GM12878 (cell line): ENCODE measurements at regions not wholly inside any gene's neighbourhood (a gene's known extent, or its start where the extent isn't known, plus 50 kb on each side); places are given as distances from the start of the nearest gene placed in this dataset.

ENCODE experiments used
- ATAC-seq: fragments of 200-7000 bp; cut with Tn5 transposase; 3 replicates; pipeline ENCODE4 v1.9.1; 2020; ENCODE audit warnings: mild to moderate bottlenecking, moderate library complexity
- BruUV-seq: library from RNA; stranded (reverse); fragments of 400-500 nt; replicated peaks from 2 replicates; lab custom pipeline; 2021; lab: Mats Ljungman, UMichigan
- CTCF ChIA-PET: fragments of 300-600 bp; sonication (Branson Sonifier 250); formaldehyde crosslinking; extraction: SDS; loops from one replicate; lab custom pipeline; 2021; ENCODE audit warnings: inconsistent platforms; lab: Yijun Ruan, JAX
- POLR2A ChIA-PET: fragments of 350-600 bp; formaldehyde crosslinking; extraction: SDS; loops from one replicate; lab custom pipeline; 2021; ENCODE audit warnings: inconsistent platforms; lab: Charles Lee
- RAD21 ChIA-PET: fragments of 300-600 bp; sonication (Branson Sonifier 250); formaldehyde crosslinking; loops from one replicate; lab custom pipeline; 2023; ENCODE audit warnings: antibody characterized with exemption; ENCODE audit not compliant: unreplicated experiment; lab: Charles Lee
- SMC1A ChIA-PET: fragments of 300-600 bp; sonication (Branson Sonifier 250); formaldehyde crosslinking; loops from one replicate; lab custom pipeline; 2023; ENCODE audit not compliant: unreplicated experiment, uncharacterized antibody; lab: Charles Lee
- DNase-seq: peaks from one replicate; pipeline ENCODE4 v3.0.0-alpha.2; 2011; ENCODE audit warnings: low read depth, low spot score
- FAIRE-seq: peaks from 3 replicates; lab custom pipeline; 2011; peaks lifted over from hg19 to GRCh38; lab: Jason Lieb, UNC
- H2AFZ ChIP-seq: 2 replicates; pipeline ENCODE4 v1.6.0; 2011; ENCODE audit warnings: low read depth, low read length, control low read depth; ENCODE audit not compliant: control insufficient read depth
- H3K27ac ChIP-seq: 2 replicates; pipeline ENCODE4 v1.5.1; 2011; ENCODE audit warnings: control low read depth; ENCODE audit not compliant: control insufficient read depth, insufficient read depth
- H3K27me3 ChIP-seq, 2 experiments: replicated peaks in 1 of 2; 2 replicates each; pipeline versions ENCODE4 v1.6.0 to v1.6.1; 2011; ENCODE audit warnings: low read length in 1 of 2; ENCODE audit not compliant: control insufficient read depth in 2 of 2, insufficient read depth in 2 of 2
- H3K36me3 ChIP-seq, 2 experiments: 2 replicates each; pipeline ENCODE4 v1.5.1; 2011; ENCODE audit warnings: low read length in 1 of 2; ENCODE audit not compliant: control insufficient read depth in 2 of 2, insufficient read depth in 2 of 2
- H3K4me1 ChIP-seq: 2 replicates; pipeline ENCODE4 v1.6.1; 2011; ENCODE audit warnings: mild to moderate bottlenecking, low read length, moderate library complexity, mixed read lengths; ENCODE audit not compliant: control insufficient read depth, insufficient read depth
- H3K4me2 ChIP-seq: 2 replicates; pipeline ENCODE4 v1.6.0; 2011; ENCODE audit warnings: control low read depth; ENCODE audit not compliant: control insufficient read depth, insufficient read depth
- H3K4me3 ChIP-seq: fragments of 200-600 bp; sonication (generic); 2 replicates; pipeline ENCODE4 v1.5.1; 2016
- H3K79me2 ChIP-seq: 2 replicates; pipeline ENCODE4 v1.6.0; 2011; ENCODE audit warnings: low read length; ENCODE audit not compliant: control insufficient read depth, insufficient read depth
- H3K9ac ChIP-seq: 2 replicates; pipeline ENCODE4 v1.8.0; 2011; ENCODE audit warnings: low read length, control low read depth, mixed read lengths; ENCODE audit not compliant: control insufficient read depth, insufficient read depth
- H3K9me3 ChIP-seq: replicated peaks from 3 replicates; pipeline ENCODE4 v1.5.1; 2011; ENCODE audit warnings: mild to moderate bottlenecking, low read length; ENCODE audit not compliant: control insufficient read depth, insufficient read depth
- H4K20me1 ChIP-seq: 2 replicates; pipeline ENCODE4 v1.6.0; 2011; ENCODE audit not compliant: control insufficient read depth, insufficient read depth
- BHLHE40 ChIP-seq, 2 experiments: fragments of 450-650 bp in 1 of 2; IDR thresholded peaks; 2 replicates each; pipeline ENCODE4 v1.6.1; 2011 to 2017; ENCODE audit warnings: low read depth in 2 of 2, borderline replicate concordance in 1 of 2, improper control_type of control experiment in 1 of 2, low read length in 1 of 2, mild to moderate bottlenecking in 1 of 2
- EP300 ChIP-seq, 2 experiments: fragments of 150-350 bp in 1 of 2; IDR thresholded peaks; 2 replicates each; pipeline ENCODE4 v1.6.1; 2011 to 2012; ENCODE audit warnings: low read depth in 2 of 2, low read length in 2 of 2, borderline replicate concordance in 1 of 2, improper control_type of control experiment in 1 of 2, inconsistent platforms in 1 of 2; ENCODE audit not compliant: control insufficient read depth in 1 of 2
- SPI1 ChIP-seq: IDR thresholded peaks from 2 replicates; pipeline ENCODE4 v1.6.1; 2011; ENCODE audit warnings: low read depth, mild to moderate bottlenecking, low read length, moderate library complexity, borderline replicate concordance; ENCODE audit not compliant: insufficient read depth
- ZNF24 ChIP-seq: fragments of 450-650 bp; IDR thresholded peaks from 2 replicates; pipeline ENCODE4 v1.6.1; 2017; ENCODE audit warnings: antibody characterized with exemption, mild to moderate bottlenecking
- WGBS: methylation state at CpG from one replicate; pipeline ENCODE4 v1.1.6; 2016; ENCODE audit warnings: low lambda C conversion rate; ENCODE audit not compliant: insufficient replicate concordance, insufficient coverage; ENCODE audit errors: missing lambda C conversion rate; 5-methylcytosine and 5-hydroxymethylcytosine counted together
- in situ Hi-C: fragments of 300-500 bp; cut with MboI; formaldehyde crosslinking; loops from 9 replicates; pipeline ENCODE4 v1.14.3; 2018; ENCODE audit warnings: mixed read lengths
- intact Hi-C: fragments of 100-400 bp; cut with micrococcal nuclease; formaldehyde crosslinking; loops from one replicate; pipeline ENCODE4 v1.14.2; 2022; ENCODE audit not compliant: unreplicated experiment
- TF ChIP-seq, protein P1 (sequence below): fragments of 450-650 bp; IDR thresholded peaks from 2 replicates; pipeline ENCODE4 v1.6.1; 2017; ENCODE audit warnings: mild to moderate bottlenecking, moderate library complexity
- TF ChIP-seq, protein P2 (sequence below): IDR thresholded peaks from 2 replicates; pipeline ENCODE4 v1.6.1; 2011; ENCODE audit warnings: mild to moderate bottlenecking, low read depth, low read length, moderate library complexity; ENCODE audit not compliant: insufficient replicate concordance
- TF ChIP-seq, protein P3 (sequence below): fragments of 450-650 bp; IDR thresholded peaks from 2 replicates; pipeline ENCODE4 v1.6.1; 2016; ENCODE audit warnings: mild to moderate bottlenecking, moderate library complexity, borderline replicate concordance

DNA sequence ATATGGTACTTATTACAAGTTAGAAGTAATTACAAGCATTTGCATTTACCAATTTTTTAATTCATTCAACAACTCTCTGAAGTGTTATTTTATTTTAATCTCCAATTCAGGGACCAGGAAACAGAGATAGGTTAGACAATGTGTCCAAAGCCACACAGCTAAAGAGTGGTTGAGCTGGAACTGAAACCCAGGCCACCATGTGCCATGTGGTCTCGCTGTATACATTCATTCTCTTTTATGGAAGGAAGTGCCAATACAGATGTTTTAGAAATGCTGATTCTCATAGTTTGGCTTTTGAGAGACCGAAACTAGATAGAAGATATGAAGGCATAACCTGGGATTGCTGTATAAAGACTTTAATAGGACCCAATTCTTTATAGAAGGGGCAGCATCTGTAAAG is 684.6 kb upstream of the ID2 start:
- ChIA-PET RAD21 (interaction anchor here (0.6 to 1.9 kb wide), 5 partner anchors 12 to 570 kb away, joined by 3 to 9 read pairs (median 3); no protein-coding TSS in a partner anchor), POLR2A (interaction anchor here (0.5 kb wide), 1 partner anchor 937 kb away, joined by 3 read pairs; no protein-coding TSS in a partner anchor), CTCF (no interaction called here), SMC1A (interaction anchor here (1.0 to 2.6 kb wide), 10 partner anchors 12 to 570 kb away, joined by 3 to 15 read pairs (median 4); no protein-coding TSS in a partner anchor)
- 24% methylated on average over 2 of the region's 2 CpGs for WGBS
- DNase-seq (no peak), FAIRE-seq (no peak), ATAC-seq (peak; percentile 76)
- BruUV-seq, result no TSS peak
- Histone ChIP-seq H3K79me2 (no peaks in the 10 kb centered on the region), H3K4me2 (no peak overlapping the region), H4K20me1 (no peaks in the 10 kb centered on the region; the same call in 1 of the 2 replicates), H3K9ac (no peak overlapping the region), H3K4me1 (peaks cover 11% of the 10 kb centered on the region; the same call in 1 of the 2 replicates), H3K36me3 (no peaks in the 10 kb centered on the region), H3K27ac (no peak overlapping the region), H3K9me3 (no peaks in the 10 kb centered on the region; the same call in 1 of the 3 replicates), H2AFZ (no peak overlapping the region), H3K4me3 (no peak overlapping the region), H3K27me3 (no peaks in the 10 kb centered on the region)
- TF ChIP-seq, protein P1, sequence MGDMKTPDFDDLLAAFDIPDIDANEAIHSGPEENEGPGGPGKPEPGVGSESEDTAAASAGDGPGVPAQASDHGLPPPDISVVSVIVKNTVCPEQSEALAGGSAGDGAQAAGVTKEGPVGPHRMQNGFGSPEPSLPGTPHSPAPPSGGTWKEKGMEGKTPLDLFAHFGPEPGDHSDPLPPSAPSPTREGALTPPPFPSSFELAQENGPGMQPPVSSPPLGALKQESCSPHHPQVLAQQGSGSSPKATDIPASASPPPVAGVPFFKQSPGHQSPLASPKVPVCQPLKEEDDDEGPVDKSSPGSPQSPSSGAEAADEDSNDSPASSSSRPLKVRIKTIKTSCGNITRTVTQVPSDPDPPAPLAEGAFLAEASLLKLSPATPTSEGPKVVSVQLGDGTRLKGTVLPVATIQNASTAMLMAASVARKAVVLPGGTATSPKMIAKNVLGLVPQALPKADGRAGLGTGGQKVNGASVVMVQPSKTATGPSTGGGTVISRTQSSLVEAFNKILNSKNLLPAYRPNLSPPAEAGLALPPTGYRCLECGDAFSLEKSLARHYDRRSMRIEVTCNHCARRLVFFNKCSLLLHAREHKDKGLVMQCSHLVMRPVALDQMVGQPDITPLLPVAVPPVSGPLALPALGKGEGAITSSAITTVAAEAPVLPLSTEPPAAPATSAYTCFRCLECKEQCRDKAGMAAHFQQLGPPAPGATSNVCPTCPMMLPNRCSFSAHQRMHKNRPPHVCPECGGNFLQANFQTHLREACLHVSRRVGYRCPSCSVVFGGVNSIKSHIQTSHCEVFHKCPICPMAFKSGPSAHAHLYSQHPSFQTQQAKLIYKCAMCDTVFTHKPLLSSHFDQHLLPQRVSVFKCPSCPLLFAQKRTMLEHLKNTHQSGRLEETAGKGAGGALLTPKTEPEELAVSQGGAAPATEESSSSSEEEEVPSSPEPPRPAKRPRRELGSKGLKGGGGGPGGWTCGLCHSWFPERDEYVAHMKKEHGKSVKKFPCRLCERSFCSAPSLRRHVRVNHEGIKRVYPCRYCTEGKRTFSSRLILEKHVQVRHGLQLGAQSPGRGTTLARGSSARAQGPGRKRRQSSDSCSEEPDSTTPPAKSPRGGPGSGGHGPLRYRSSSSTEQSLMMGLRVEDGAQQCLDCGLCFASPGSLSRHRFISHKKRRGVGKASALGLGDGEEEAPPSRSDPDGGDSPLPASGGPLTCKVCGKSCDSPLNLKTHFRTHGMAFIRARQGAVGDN, result peak; percentile 47; the same call in 1 of the 2 replicates
- TF ChIP-seq, protein P2, sequence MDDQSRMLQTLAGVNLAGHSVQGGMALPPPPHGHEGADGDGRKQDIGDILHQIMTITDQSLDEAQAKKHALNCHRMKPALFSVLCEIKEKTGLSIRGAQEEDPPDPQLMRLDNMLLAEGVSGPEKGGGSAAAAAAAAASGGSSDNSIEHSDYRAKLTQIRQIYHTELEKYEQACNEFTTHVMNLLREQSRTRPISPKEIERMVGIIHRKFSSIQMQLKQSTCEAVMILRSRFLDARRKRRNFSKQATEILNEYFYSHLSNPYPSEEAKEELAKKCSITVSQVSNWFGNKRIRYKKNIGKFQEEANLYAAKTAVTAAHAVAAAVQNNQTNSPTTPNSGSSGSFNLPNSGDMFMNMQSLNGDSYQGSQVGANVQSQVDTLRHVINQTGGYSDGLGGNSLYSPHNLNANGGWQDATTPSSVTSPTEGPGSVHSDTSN, result no peak
- TF ChIP-seq EP300 (IDR thresholded peaks at IDR 0.05; ENCODE audit: borderline replicate concordance in 1 of 2, control insufficient read depth in 1 of 2, low read depth in 2 of 2, low read length in 2 of 2) (0 out of 4 replicates have a peak, but pooled peaks of 1 of the 2 experiments have one; percentile 16), BHLHE40 (IDR thresholded peaks at IDR 0.05; ENCODE audit: borderline replicate concordance in 1 of 2, low read depth in 2 of 2, low read length in 1 of 2) (no peak), SPI1 (peak; percentile 27; the same call in 1 of the 2 replicates), ZNF24 (0 out of 2 replicates have a peak, but pooled peaks have one; percentile 24)
- TF ChIP-seq, protein P3, sequence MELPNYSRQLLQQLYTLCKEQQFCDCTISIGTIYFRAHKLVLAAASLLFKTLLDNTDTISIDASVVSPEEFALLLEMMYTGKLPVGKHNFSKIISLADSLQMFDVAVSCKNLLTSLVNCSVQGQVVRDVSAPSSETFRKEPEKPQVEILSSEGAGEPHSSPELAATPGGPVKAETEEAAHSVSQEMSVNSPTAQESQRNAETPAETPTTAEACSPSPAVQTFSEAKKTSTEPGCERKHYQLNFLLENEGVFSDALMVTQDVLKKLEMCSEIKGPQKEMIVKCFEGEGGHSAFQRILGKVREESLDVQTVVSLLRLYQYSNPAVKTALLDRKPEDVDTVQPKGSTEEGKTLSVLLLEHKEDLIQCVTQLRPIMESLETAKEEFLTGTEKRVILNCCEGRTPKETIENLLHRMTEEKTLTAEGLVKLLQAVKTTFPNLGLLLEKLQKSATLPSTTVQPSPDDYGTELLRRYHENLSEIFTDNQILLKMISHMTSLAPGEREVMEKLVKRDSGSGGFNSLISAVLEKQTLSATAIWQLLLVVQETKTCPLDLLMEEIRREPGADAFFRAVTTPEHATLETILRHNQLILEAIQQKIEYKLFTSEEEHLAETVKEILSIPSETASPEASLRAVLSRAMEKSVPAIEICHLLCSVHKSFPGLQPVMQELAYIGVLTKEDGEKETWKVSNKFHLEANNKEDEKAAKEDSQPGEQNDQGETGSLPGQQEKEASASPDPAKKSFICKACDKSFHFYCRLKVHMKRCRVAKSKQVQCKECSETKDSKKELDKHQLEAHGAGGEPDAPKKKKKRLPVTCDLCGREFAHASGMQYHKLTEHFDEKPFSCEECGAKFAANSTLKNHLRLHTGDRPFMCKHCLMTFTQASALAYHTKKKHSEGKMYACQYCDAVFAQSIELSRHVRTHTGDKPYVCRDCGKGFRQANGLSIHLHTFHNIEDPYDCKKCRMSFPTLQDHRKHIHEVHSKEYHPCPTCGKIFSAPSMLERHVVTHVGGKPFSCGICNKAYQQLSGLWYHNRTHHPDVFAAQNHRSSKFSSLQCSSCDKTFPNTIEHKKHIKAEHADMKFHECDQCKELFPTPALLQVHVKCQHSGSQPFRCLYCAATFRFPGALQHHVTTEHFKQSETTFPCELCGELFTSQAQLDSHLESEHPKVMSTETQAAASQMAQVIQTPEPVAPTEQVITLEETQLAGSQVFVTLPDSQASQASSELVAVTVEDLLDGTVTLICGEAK, result no peak
- intact Hi-C loops, result no loop called here
- in situ Hi-C loops, result no loop called here
